Spleen (tissue), 11 donors: ENCODE measurements at regions not wholly inside any gene's neighbourhood (a gene's known extent, or its start where the extent isn't known, plus 50 kb on each side); places are given as distances from the start of the nearest gene placed in this dataset.

Source experiments
- DNase-seq: peaks from one replicate; pipeline ENCODE4 v3.0.0-alpha.2; 2020
- H3K27ac ChIP-seq, 8 donors: fragments of 200-600 bp; sonication (generic) in 7 of 8; 1 replicate in 4 of 8; 2 replicates in 4 of 8; pipeline versions ENCODE4 v1.5.0 to v1.8.0; 2016 to 2021; ENCODE audit warnings: inconsistent platforms in 4 of 8, mild to moderate bottlenecking in 4 of 8, moderate library complexity in 1 of 8
- H3K27me3 ChIP-seq, 7 donors: fragments of 200-600 bp; sonication (generic) in 6 of 7; replicated peaks in 1 of 7; 1 replicate in 4 of 7; 2 replicates in 3 of 7; pipeline versions ENCODE4 v1.5.0 to v1.8.0; 2016 to 2021; ENCODE audit warnings: inconsistent platforms in 3 of 7, mild to moderate bottlenecking in 1 of 7
- H3K36me3 ChIP-seq, 6 donors: fragments of 200-600 bp; sonication (generic) in 5 of 6; 1 replicate in 4 of 6; 2 replicates in 2 of 6; pipeline versions ENCODE4 v1.5.0 to v1.8.0; 2016 to 2021; ENCODE audit warnings: inconsistent platforms in 2 of 6
- H3K4me1 ChIP-seq, 6 donors: fragments of 200-600 bp; sonication (generic) in 5 of 6; 1 replicate in 3 of 6; 2 replicates in 3 of 6; pipeline versions ENCODE4 v1.5.0 to v1.8.0; 2016 to 2021; ENCODE audit warnings: inconsistent platforms in 3 of 6
- H3K4me3 ChIP-seq, 8 donors: fragments of 200-600 bp; sonication (generic) in 7 of 8; 1 replicate in 4 of 8; 2 replicates in 4 of 8; pipeline versions ENCODE4 v1.5.0 to v1.8.0; 2016 to 2021; ENCODE audit warnings: inconsistent platforms in 4 of 8, mild to moderate bottlenecking in 4 of 8, moderate library complexity in 2 of 8
- H3K9me3 ChIP-seq, 8 donors: fragments of 200-600 bp; sonication (generic) in 7 of 8; 1 replicate in 4 of 8; 2 replicates in 4 of 8; pipeline versions ENCODE4 v1.5.0 to v1.8.0; 2016 to 2021; ENCODE audit warnings: inconsistent platforms in 4 of 8
- POLR2A ChIP-seq, 3 donors: fragments of 450-650 bp; IDR thresholded peaks; one replicate each; pipeline ENCODE4 v1.5.1; 2017; ENCODE audit warnings: antibody characterized with exemption in 3 of 3, mild to moderate bottlenecking in 1 of 3
- POLR2AphosphoS5 ChIP-seq, 3 donors: sonication (generic); formaldehyde crosslinking; IDR thresholded peaks; one replicate each; pipeline ENCODE4 v1.5.1; 2017; ENCODE audit warnings: antibody characterized with exemption in 3 of 3
- WGBS, 5 donors: extraction: QIAGEN DNeasy Blood & Tissue Kit in 3 of 5; methylation state at CpG; one replicate each; pipeline versions ENCODE4 v1.1.5 to v1.1.7; 2013 to 2018; 5-methylcytosine and 5-hydroxymethylcytosine counted together
- intact Hi-C: fragments of 100-400 bp; cut with DNase I; formaldehyde crosslinking; loops from one replicate; pipeline ENCODE4 v1.15.0; 2023; ENCODE audit warnings: low total_unique reads
- TF ChIP-seq, protein P1 (sequence below), 11 experiments: fragments of 200-600 bp in 7 of 11; fragments of 450-650 bp in 4 of 11; sonication (generic) in 4 of 11; IDR thresholded peaks in 8 of 11; conservative IDR thresholded peaks in 3 of 11; 1 replicate in 7 of 11; 2 replicates in 4 of 11; pipeline versions ENCODE4 v1.4.0 to v1.8.0; 2016 to 2021; ENCODE audit warnings: antibody characterized with exemption in 11 of 11, inconsistent platforms in 4 of 11, mild to moderate bottlenecking in 1 of 11
- donor health status: healthy with polysubstance abuse.
- donor health status: DM: no; HTN: no; CAD: no; lungs with moderate emphysema.
- donor health status: DM: no; HTN: no; CAD: no.
- donor health status: Bipolar disorder and iron deficiency.
- donor health status: healthy.
- donor health status: DM: no; HTN: no; CAD: no.
- donor health status: DM: yes; HTN: yes; CAD: no.

DNA sequence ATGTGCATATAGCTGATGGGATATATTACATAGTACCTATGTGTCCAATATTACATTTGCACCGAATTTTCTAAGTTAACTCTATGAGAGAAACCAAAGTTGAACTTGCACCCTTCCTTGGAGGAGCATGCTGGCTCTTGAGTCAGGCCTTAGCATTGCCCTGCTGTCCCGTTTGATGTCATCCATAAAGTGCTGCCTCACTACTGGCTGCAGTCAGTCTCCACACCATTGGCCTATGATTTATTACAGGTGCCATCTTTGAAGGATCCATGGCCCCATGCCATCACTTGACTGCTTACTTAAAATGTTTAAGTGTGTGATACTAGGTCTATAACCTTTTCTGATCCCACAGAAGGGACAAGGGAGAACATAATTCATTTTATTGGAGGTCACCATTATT, 249.3 kb upstream of the RBBP8 start:
- intact Hi-C loops, result no loop called here
- Histone ChIP-seq H3K27me3 (peaks cover 0 to 8% (median 0%) of the 10 kb centered on the region in 7 donors), H3K4me1 (no peaks in the 10 kb centered on the region), H3K27ac (no peak overlapping the region), H3K9me3 (peaks cover 0 to 13% (median 8%) of the 10 kb centered on the region in 8 donors), H3K36me3 (no peaks in the 10 kb centered on the region), H3K4me3 (no peak overlapping the region)
- no peak for TF ChIP-seq POLR2A (IDR thresholded peaks at IDR 0.05)
- TF ChIP-seq, protein P1, sequence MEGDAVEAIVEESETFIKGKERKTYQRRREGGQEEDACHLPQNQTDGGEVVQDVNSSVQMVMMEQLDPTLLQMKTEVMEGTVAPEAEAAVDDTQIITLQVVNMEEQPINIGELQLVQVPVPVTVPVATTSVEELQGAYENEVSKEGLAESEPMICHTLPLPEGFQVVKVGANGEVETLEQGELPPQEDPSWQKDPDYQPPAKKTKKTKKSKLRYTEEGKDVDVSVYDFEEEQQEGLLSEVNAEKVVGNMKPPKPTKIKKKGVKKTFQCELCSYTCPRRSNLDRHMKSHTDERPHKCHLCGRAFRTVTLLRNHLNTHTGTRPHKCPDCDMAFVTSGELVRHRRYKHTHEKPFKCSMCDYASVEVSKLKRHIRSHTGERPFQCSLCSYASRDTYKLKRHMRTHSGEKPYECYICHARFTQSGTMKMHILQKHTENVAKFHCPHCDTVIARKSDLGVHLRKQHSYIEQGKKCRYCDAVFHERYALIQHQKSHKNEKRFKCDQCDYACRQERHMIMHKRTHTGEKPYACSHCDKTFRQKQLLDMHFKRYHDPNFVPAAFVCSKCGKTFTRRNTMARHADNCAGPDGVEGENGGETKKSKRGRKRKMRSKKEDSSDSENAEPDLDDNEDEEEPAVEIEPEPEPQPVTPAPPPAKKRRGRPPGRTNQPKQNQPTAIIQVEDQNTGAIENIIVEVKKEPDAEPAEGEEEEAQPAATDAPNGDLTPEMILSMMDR (IDR thresholded peaks at IDR 0.05 in 8 of 11, conservative IDR thresholded peaks at IDR 0.05 in 3 of 11), result no peak
- no peak for TF ChIP-seq POLR2AphosphoS5 (IDR thresholded peaks at IDR 0.05)
- no peak for DNase-seq
- 75 to 87% (median 78%) methylated on average over 2 of the region's 2 CpGs for WGBS, 5 donors

DNA sequence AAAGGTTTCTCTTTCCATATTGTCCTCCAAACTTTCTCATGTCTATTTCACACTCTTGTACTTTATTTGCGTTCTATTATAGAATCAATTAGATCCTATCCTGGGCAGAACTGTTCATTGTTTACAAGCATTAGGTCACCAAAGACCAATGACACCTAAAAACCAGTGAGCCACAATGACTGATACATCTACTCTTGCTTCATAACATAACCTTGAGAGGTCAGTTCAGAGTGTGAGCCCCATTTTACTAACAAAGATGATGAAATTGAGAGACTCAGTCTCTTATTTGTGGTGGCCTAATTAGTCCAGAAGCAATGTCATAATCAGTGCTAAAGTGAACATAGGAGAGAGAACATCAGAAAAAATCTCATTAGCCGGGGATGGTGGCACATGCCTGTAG, 248.9 kb upstream of the RBBP8 start:
- no peak overlapping the region for H3K4me3 ChIP-seq
- H3K27me3 ChIP-seq, result peaks cover 0 to 8% (median 0%) of the 10 kb centered on the region in 7 donors
- H3K36me3 ChIP-seq, result no peaks in the 10 kb centered on the region
- no peak overlapping the region for H3K27ac ChIP-seq
- peaks cover 0 to 13% (median 8%) of the 10 kb centered on the region in 8 donors for H3K9me3 ChIP-seq
- peaks cover 0 to under 1% (median 0%) of the 10 kb centered on the region in 6 donors for H3K4me1 ChIP-seq
- intact Hi-C loops, result no loop called here
- no peak for DNase-seq
- WGBS, 5 donors, result 82 to 97% (median 92%) methylated on average over 2 of the region's 2 CpGs
- TF ChIP-seq, protein P1 (IDR thresholded peaks at IDR 0.05 in 8 of 11, conservative IDR thresholded peaks at IDR 0.05 in 3 of 11), result no peak
- no peak for TF ChIP-seq POLR2A (IDR thresholded peaks at IDR 0.05)
- TF ChIP-seq POLR2AphosphoS5 (IDR thresholded peaks at IDR 0.05), result no peak

DNA sequence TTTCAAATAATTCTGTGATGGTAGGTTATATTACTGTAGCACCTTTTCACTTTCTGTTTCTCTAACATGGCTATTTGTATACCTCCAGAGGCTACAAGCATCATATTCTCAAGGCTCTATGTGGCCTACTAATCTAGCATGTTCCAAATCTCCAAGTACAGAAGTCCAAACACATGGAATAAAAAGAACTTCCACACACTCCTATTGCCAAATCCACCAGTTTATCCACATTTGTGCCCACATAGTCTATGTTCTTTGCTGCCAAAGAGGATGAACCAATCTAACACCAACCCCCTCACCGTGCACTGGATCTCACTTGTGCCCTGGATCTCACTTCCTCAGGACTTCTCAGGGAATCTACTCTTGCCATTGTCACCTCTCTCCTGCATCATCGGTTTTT, 247.3 kb upstream of the RBBP8 start:
- Histone ChIP-seq H3K27me3 (peaks cover 0 to 8% (median 0%) of the 10 kb centered on the region in 7 donors), H3K36me3 (no peaks in the 10 kb centered on the region), H3K9me3 (peaks cover 0 to 13% (median 8%) of the 10 kb centered on the region in 8 donors), H3K4me3 (no peak overlapping the region), H3K4me1 (peaks cover 0 to 14% (median 0%) of the 10 kb centered on the region in 6 donors), H3K27ac (no peak overlapping the region)
- WGBS, 5 donors, result 86 to 96% (median 88%) methylated on average over 2 of the region's 2 CpGs
- intact Hi-C loops, result no loop called here
- no peak for TF ChIP-seq POLR2A (IDR thresholded peaks at IDR 0.05)
- TF ChIP-seq, protein P1 (IDR thresholded peaks at IDR 0.05 in 8 of 11, conservative IDR thresholded peaks at IDR 0.05 in 3 of 11), result no peak
- TF ChIP-seq POLR2AphosphoS5 (IDR thresholded peaks at IDR 0.05), result no peak
- no peak for DNase-seq

DNA sequence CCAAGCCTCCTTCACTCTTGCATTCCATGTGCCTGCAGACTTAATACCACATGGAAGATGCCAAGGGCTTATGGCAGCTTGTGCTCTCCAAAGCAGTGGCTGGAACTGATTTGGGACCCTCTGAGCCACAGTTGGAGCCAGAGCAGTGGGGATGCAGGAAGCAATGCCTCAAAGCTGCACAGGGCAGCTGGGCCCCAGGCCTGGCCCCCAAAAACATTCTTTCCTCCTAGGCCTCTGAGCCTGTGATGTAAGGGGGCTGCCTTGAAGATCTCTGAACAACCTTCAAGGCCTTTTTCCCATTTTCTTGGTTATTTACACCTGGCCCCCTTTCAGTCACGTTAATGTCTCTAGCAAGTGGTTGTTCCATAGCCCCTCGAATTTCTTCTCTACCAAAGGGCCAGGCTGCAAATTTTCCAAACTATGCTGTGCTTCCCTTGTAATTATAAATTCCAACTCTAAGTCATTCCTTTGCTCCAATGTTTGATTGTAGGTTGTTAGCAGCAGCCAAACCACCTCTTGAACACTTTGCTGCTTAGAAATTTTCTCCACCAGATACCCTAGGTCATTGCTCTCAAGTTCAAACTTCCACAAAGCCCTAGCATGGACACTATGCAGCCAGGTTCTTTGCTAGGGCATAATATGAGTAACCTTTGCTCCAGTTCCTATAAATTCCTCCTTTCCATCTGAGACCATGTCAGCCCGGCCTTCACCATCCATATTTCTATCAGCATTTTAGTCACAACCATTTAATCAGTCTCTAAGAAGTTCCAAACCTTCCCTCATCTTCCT, 245.0 kb upstream of the RBBP8 start:
- no peaks in the 10 kb centered on the region for H3K36me3 ChIP-seq
- intact Hi-C loops, result no loop called here
- H3K27ac ChIP-seq, result no peak overlapping the region
- H3K9me3 ChIP-seq, result peaks cover 0 to 13% (median 8%) of the 10 kb centered on the region in 8 donors
- H3K4me1 ChIP-seq, result peaks cover 0 to 14% (median 0%) of the 10 kb centered on the region in 6 donors
- no peak for DNase-seq
- no peak for TF ChIP-seq POLR2AphosphoS5 (IDR thresholded peaks at IDR 0.05)
- TF ChIP-seq, protein P1 (IDR thresholded peaks at IDR 0.05 in 8 of 11, conservative IDR thresholded peaks at IDR 0.05 in 3 of 11), result no peak
- TF ChIP-seq POLR2A (IDR thresholded peaks at IDR 0.05), result no peak
- peaks cover 0 to 2% (median 0%) of the 10 kb centered on the region in 7 donors for H3K27me3 ChIP-seq
- no peak overlapping the region for H3K4me3 ChIP-seq
- 54 to 67% (median 60%) methylated on average over 3 of the region's 3 CpGs for WGBS, 5 donors
